ENCODE measurements at regions not wholly inside any gene's neighbourhood (a gene's known extent, or its start where the extent isn't known, plus 50 kb on each side); places are given as distances from the start of the nearest gene placed in this dataset.

- DNase-seq: no peak
Measured at GRCh38 chr4:166655231-166655630, 579.1 kb downstream of the SPOCK3 start.

- no peak for DNase-seq
Measured at GRCh38 chr4:166655705-166656104, 578.6 kb downstream of the SPOCK3 start.

- DNase-seq: no peak
Measured at GRCh38 chr4:166657261-166657660, 577.0 kb downstream of the SPOCK3 start.

- DNase-seq: no peak
Measured at GRCh38 chr4:166658585-166658984, 575.7 kb downstream of the SPOCK3 start.

- DNase-seq: no peak
Measured at GRCh38 chr4:166662266-166662843, 571.9 kb downstream of the SPOCK3 start.

- DNase-seq: no peak
Measured at GRCh38 chr4:166670341-166670740, 564.0 kb downstream of the SPOCK3 start.

- no peak for DNase-seq
Measured at GRCh38 chr4:166673911-166674310, 560.4 kb downstream of the SPOCK3 start.

- no peak for DNase-seq
Measured at GRCh38 chr4:166675411-166675810, 558.9 kb downstream of the SPOCK3 start.

- DNase-seq: no peak
Measured at GRCh38 chr4:166680796-166681195, 553.5 kb downstream of the SPOCK3 start.

- no peak for DNase-seq
Measured at GRCh38 chr4:166682200-166682599, 552.1 kb downstream of the SPOCK3 start.

Measured in suppressor macrophage (primary cell).